ENCODE measurements at regions not wholly inside any gene's neighbourhood (a gene's known extent, or its start where the extent isn't known, plus 50 kb on each side); places are given as distances from the start of the nearest gene placed in this dataset.

DNA sequence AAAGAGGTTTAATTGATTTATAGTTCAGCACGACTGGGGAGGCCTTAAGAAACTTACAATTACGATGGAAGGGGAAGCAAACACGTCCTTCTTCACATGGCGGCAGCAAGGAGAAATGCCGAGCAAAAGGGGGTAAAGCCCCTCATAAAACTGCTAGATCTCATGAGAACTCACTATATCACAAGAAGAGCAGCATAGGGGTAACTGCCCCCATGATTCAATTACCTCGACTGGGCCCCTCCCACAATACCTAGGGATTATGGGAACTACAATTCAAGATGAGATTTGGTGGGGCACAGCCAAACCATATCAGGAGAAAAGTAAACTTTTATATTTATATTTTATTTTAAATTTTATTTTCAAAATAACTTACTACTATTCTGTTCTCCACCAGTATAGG is 272.0 kb downstream of the MYCN start:
- H3K27me3 ChIP-seq, result no peaks in the 10 kb centered on the region
- TF ChIP-seq POLR2AphosphoS5 (IDR thresholded peaks at IDR 0.05; ENCODE audit: insufficient read depth in 1 of 2, low read depth in 1 of 2) (no peak), POLR2A (IDR thresholded peaks at IDR 0.05) (no peak)
- TF ChIP-seq, protein P1, sequence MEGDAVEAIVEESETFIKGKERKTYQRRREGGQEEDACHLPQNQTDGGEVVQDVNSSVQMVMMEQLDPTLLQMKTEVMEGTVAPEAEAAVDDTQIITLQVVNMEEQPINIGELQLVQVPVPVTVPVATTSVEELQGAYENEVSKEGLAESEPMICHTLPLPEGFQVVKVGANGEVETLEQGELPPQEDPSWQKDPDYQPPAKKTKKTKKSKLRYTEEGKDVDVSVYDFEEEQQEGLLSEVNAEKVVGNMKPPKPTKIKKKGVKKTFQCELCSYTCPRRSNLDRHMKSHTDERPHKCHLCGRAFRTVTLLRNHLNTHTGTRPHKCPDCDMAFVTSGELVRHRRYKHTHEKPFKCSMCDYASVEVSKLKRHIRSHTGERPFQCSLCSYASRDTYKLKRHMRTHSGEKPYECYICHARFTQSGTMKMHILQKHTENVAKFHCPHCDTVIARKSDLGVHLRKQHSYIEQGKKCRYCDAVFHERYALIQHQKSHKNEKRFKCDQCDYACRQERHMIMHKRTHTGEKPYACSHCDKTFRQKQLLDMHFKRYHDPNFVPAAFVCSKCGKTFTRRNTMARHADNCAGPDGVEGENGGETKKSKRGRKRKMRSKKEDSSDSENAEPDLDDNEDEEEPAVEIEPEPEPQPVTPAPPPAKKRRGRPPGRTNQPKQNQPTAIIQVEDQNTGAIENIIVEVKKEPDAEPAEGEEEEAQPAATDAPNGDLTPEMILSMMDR (IDR thresholded peaks at IDR 0.05), result no peak
- no peak overlapping the region for H3K27ac ChIP-seq
- DNase-seq (ENCODE audit: extremely low spot score in 2 of 2), result no peak
- no peaks in the 10 kb centered on the region for H3K36me3 ChIP-seq
- no peak overlapping the region for H3K4me3 ChIP-seq
- intact Hi-C loops (cut with DNase I), result no loop called here
- H3K4me1 ChIP-seq, result no peaks in the 10 kb centered on the region
- H3K9me3 ChIP-seq, result no peaks in the 10 kb centered on the region

GRCh38 chr2:16211341-16211740 is 271.0 kb downstream of the MYCN start:
- TF ChIP-seq, protein P1 (IDR thresholded peaks at IDR 0.05), result no peak
- TF ChIP-seq POLR2AphosphoS5 (IDR thresholded peaks at IDR 0.05; ENCODE audit: insufficient read depth in 1 of 2, low read depth in 1 of 2) (no peak), POLR2A (IDR thresholded peaks at IDR 0.05) (no peak)
- H3K27ac ChIP-seq, result no peak overlapping the region
- H3K4me3 ChIP-seq, result no peak overlapping the region
- H3K9me3 ChIP-seq, result no peaks in the 10 kb centered on the region
- H3K36me3 ChIP-seq, result no peaks in the 10 kb centered on the region
- DNase-seq (ENCODE audit: extremely low spot score in 2 of 2), result no peak
- H3K4me1 ChIP-seq, result no peaks in the 10 kb centered on the region
- intact Hi-C loops (cut with DNase I), result no loop called here
- no peaks in the 10 kb centered on the region for H3K27me3 ChIP-seq

DNA sequence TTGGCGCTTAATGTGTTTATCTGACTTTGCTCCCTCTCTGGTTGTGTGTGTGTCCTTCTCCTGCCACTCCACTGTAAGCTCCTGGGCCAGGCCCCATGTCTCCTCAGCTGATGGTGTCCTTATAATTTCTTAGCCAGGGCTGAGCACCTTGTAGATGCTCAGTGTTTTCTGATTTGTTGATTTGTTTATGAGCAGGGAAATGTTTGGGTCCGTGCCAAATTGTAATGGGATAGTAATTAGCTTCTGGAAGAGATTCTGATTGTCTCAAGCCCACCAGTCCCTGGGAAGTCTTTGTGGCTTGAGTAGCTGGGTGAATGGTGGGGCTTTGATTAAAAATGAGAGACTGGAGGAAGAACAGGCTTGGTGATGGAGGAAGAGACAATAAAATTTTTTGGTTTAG is 270.5 kb downstream of the MYCN start:
- Histone ChIP-seq H3K27ac (no peak overlapping the region), H3K9me3 (no peaks in the 10 kb centered on the region), H3K4me3 (no peak overlapping the region), H3K4me1 (no peaks in the 10 kb centered on the region), H3K36me3 (no peaks in the 10 kb centered on the region), H3K27me3 (no peaks in the 10 kb centered on the region)
- TF ChIP-seq POLR2A (IDR thresholded peaks at IDR 0.05) (no peak), POLR2AphosphoS5 (IDR thresholded peaks at IDR 0.05; ENCODE audit: insufficient read depth in 1 of 2, low read depth in 1 of 2) (no peak)
- TF ChIP-seq, protein P1 (IDR thresholded peaks at IDR 0.05), result no peak
- DNase-seq (ENCODE audit: extremely low spot score in 2 of 2), result no peak
- intact Hi-C loops (cut with DNase I), result no loop called here

DNA sequence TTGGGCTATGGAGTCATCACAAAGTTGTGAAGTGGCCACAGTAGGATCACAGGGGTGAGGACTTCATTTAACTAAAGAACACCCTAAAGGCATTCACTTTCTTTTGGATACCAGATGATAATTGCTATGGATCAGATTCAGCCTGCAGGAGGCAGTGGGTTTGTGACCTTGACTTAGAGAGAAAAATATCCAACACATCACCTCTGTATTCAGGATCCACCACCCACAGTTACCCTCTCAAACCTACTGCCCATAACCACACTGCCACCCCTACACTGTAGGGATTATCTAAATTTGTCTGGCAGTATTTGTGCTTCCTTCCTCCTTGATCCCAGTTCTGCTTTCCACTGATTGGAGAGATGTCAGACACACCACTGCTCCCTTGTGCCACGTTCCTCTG is 269.4 kb downstream of the MYCN start:
- no peaks in the 10 kb centered on the region for H3K36me3 ChIP-seq
- H3K27ac ChIP-seq, result no peak overlapping the region
- no peak overlapping the region for H3K4me3 ChIP-seq
- no peaks in the 10 kb centered on the region for H3K4me1 ChIP-seq
- intact Hi-C loops (cut with DNase I), result no loop called here
- TF ChIP-seq POLR2AphosphoS5 (IDR thresholded peaks at IDR 0.05; ENCODE audit: insufficient read depth in 1 of 2, low read depth in 1 of 2), result no peak
- no peak for TF ChIP-seq POLR2A (IDR thresholded peaks at IDR 0.05)
- no peak for DNase-seq (ENCODE audit: extremely low spot score in 2 of 2)
- no peaks in the 10 kb centered on the region for H3K27me3 ChIP-seq
- no peaks in the 10 kb centered on the region for H3K9me3 ChIP-seq

- TF ChIP-seq POLR2A (IDR thresholded peaks at IDR 0.05), result no peak
- H3K36me3 ChIP-seq, result no peaks in the 10 kb centered on the region
- no peak overlapping the region for H3K4me3 ChIP-seq
- intact Hi-C loops (cut with DNase I), result no loop called here
- no peak for DNase-seq (ENCODE audit: extremely low spot score in 2 of 2)
- H3K27me3 ChIP-seq, result no peaks in the 10 kb centered on the region
- no peaks in the 10 kb centered on the region for H3K9me3 ChIP-seq
- H3K4me1 ChIP-seq, result no peaks in the 10 kb centered on the region
- no peak overlapping the region for H3K27ac ChIP-seq
Observed at GRCh38 chr2:16208921-16209320, 268.6 kb downstream of the MYCN start.

DNA sequence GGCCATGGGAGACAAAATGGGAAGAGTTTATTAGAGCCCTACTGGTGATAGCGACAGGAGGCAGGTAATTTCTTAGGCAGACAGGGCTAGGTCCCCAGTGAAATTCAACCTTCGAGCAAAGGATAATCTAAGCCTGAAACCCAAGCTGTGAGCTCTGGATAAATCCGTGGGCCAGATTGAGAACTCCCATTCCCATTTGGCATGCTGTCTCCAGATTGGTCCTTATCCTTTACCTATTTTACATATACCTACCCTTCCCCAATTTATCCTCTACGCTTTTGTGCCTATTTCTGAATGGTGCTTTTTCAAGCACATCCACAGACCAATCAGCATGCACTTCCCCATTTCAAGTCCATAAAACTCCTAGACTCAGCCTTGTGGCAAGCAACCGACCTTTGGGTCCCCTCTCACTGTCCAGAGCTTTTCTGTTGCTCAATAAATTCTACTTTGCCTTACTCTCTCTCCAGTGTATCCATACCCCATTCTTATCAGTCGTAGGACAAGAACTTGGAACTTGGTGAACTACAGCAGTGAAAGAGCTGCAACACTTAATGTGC is 268.0 kb downstream of the MYCN start:
- intact Hi-C loops (cut with DNase I), result no loop called here
- Histone ChIP-seq H3K4me3 (no peak overlapping the region), H3K27ac (no peak overlapping the region), H3K27me3 (no peaks in the 10 kb centered on the region), H3K9me3 (no peaks in the 10 kb centered on the region), H3K36me3 (no peaks in the 10 kb centered on the region), H3K4me1 (no peaks in the 10 kb centered on the region)
- no peak for TF ChIP-seq POLR2A (IDR thresholded peaks at IDR 0.05)
- no peak for TF ChIP-seq POLR2AphosphoS5 (IDR thresholded peaks at IDR 0.05; ENCODE audit: insufficient read depth in 1 of 2, low read depth in 1 of 2)
- TF ChIP-seq, protein P1 (IDR thresholded peaks at IDR 0.05), result no peak
- no peak for DNase-seq (ENCODE audit: extremely low spot score in 2 of 2)
